ENCODE measurements at regions not wholly inside any gene's neighbourhood (a gene's known extent, or its start where the extent isn't known, plus 50 kb on each side); places are given as distances from the start of the nearest gene placed in this dataset.

DNA sequence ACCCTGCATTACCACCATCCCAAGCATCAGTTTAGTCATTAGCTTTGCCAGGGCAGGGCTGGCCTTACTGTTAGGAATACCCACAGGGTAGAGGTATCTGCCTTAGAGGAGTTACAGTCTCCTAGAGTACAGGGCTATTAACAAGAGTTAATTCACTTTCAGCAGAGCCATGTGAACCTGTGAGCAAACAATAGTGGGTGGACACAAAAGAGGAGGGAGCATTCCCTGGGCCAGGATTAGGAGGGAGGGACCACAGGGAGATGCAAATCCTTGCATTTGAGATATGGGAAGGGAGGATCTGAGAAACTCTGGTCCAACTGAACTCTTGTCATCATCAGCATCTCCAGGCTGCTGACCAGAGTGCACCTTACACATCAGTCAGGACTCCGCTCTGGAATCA lies 51.1 kb upstream of the IGSF21 start:
- TF ChIP-seq, protein P1, sequence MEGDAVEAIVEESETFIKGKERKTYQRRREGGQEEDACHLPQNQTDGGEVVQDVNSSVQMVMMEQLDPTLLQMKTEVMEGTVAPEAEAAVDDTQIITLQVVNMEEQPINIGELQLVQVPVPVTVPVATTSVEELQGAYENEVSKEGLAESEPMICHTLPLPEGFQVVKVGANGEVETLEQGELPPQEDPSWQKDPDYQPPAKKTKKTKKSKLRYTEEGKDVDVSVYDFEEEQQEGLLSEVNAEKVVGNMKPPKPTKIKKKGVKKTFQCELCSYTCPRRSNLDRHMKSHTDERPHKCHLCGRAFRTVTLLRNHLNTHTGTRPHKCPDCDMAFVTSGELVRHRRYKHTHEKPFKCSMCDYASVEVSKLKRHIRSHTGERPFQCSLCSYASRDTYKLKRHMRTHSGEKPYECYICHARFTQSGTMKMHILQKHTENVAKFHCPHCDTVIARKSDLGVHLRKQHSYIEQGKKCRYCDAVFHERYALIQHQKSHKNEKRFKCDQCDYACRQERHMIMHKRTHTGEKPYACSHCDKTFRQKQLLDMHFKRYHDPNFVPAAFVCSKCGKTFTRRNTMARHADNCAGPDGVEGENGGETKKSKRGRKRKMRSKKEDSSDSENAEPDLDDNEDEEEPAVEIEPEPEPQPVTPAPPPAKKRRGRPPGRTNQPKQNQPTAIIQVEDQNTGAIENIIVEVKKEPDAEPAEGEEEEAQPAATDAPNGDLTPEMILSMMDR (IDR thresholded peaks at IDR 0.05): no peak
- TF ChIP-seq POLR2A (IDR thresholded peaks at IDR 0.05): no peak

Data from uterus (tissue), 2 donors.